H7 (cell line): ENCODE measurements at regions not wholly inside any gene's neighbourhood (a gene's known extent, or its start where the extent isn't known, plus 50 kb on each side); places are given as distances from the start of the nearest gene placed in this dataset.

Experiments used
- DNase-seq: peaks from one replicate; pipeline ENCODE4 v3.0.0; 2012
- H3K27me3 ChIP-seq: 2 replicates; pipeline ENCODE4 v1.6.0; 2011; ENCODE audit warnings: mild to moderate bottlenecking, low read length; ENCODE audit not compliant: control insufficient read depth, insufficient read depth
- H3K36me3 ChIP-seq: replicated peaks from 2 replicates; pipeline ENCODE4 v1.5.1; 2011; ENCODE audit warnings: low read length; ENCODE audit not compliant: control insufficient read depth, insufficient read depth
- H3K4me3 ChIP-seq: 2 replicates; pipeline ENCODE4 v1.5.1; 2011; ENCODE audit warnings: low read depth, mild to moderate bottlenecking, control low read depth, low read length, moderate library complexity; ENCODE audit not compliant: insufficient read depth

DNA sequence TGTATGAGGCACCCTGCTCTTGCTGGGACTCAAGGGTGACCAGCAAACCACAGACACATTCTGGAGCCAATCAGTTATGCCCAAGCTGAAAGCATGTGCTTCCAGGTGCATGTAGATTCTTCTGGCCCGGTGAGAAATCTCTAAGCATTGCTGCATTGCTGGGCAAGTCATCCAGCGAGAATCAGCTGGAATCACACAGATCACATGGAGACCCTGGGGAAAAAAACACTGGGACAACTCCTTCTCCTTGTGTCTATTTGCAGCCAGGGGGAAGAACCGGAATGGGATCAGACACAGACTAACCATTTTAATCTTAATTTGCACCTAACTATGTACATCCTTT, 119.7 kb upstream of the KLF7 start:
- no peaks in the 10 kb centered on the region for H3K27me3 ChIP-seq
- H3K36me3 ChIP-seq: no peaks in the 10 kb centered on the region
- no peak overlapping the region for H3K4me3 ChIP-seq
- no peak for DNase-seq

DNA sequence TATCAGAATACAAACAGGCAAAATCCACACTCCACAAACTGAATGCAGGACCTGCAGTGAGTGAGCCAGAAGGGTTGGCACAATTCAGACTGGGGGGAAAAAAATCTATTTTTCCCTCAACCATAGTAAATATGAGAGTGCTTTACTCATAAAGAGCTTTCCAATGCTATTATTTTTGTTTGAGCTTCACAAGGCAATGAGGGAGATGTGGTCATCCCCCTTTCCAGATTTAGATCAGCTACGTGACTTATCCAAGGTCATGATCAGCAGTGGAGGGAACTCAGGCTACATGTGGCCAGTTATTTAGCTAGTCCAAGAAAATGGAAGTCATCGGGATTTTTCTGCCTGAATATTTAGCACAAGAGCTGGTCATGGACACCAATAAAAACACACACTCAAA, 120.4 kb upstream of the KLF7 start:
- Histone ChIP-seq H3K27me3 (no peaks in the 10 kb centered on the region), H3K4me3 (no peak overlapping the region), H3K36me3 (no peaks in the 10 kb centered on the region)
- DNase-seq: no peak

DNA sequence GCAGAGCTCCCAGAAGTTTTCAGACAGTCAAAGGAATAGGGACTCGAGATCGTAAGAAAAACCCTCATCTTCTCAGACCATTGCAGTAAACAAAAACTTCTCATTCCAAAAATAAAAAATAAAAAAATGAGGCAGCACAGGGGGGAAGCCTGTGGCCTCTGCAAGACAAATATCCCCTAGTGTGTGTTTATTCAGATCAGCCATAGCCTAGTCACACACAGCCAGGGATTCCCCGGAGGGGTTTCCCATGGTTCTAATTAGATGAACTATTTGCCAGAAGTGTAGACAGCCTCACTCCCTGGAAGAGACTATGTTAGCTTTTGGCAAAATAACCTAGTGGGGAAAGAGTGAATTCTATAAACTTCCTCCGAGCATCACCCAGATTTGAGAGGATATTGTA, 122.9 kb upstream of the KLF7 start:
- Histone ChIP-seq H3K27me3 (no peaks in the 10 kb centered on the region), H3K4me3 (no peak overlapping the region), H3K36me3 (no peaks in the 10 kb centered on the region)
- DNase-seq: no peak

DNA sequence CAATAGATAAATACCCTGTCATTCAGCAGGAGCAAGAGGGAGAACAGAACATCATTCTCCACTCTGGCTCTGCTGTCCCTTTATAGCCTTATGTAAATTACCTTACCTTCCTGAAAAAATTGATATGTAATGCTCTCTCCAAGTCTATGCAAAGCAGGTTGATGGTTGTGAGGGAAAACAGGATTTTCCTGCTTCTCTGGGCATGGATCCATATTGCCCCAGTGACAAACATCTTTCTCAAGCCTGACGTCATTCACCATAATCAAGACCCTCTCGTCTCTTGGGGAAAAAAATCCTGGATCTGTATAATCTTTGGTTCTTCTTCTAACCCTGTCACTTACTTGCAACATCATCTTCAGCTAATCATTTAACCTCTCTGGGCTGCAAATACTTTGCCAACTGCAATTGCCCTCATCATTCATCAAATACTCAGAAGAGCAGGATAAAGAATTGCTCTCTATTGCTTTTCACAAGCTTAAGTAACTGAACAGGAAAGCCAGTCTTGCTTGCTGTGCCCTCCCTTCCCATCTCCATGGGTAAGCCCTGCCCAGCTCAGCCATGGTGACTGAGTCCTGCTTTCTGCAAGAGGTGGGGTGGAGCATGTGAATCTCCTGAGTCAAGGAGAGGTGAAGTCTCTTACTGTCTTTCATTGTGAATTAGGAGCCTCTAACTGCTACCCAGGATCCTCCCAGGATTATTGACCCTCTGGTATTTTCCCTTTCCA, 123.7 kb upstream of the KLF7 start:
- Histone ChIP-seq H3K27me3 (no peaks in the 10 kb centered on the region), H3K36me3 (no peaks in the 10 kb centered on the region), H3K4me3 (no peak overlapping the region)
- no peak for DNase-seq

DNA sequence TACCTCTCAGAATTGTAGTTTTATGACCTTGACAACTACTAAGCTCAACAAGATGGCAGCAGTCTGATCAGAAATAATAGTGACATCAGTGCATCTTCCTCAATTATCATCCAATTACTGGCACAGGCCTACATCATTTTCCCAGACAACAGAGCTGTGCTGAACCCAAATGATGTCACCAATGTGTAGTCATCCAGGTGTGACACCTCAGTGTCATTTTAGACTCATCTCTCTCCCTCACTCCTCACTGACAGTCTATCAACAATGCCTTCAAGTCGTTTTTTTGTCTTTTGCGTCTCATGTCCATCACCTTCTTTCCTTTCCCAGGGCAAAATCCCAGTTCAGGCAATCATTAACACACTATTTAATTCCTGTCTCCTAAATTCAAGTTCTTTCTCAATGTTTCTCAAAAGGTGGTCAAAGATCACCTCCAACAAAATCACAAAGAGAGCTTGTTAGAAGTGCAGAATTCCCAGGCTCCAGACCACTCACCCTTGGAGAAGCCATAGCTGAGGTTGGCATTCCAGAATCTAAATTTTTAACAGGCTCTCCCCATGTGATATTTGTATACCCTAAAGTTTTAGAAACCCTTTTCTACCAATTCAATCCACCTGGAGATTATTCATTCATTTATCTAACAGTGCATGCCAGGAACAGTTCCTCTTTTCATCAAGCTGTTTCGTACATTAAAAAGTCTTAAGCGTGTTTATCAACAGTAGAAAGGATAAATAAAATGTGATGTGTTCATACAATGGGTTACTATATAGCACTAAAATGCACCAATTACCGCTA, 125.3 kb upstream of the KLF7 start:
- H3K27me3 ChIP-seq: no peaks in the 10 kb centered on the region
- H3K4me3 ChIP-seq: no peak overlapping the region
- DNase-seq: no peak
- no peaks in the 10 kb centered on the region for H3K36me3 ChIP-seq

DNA sequence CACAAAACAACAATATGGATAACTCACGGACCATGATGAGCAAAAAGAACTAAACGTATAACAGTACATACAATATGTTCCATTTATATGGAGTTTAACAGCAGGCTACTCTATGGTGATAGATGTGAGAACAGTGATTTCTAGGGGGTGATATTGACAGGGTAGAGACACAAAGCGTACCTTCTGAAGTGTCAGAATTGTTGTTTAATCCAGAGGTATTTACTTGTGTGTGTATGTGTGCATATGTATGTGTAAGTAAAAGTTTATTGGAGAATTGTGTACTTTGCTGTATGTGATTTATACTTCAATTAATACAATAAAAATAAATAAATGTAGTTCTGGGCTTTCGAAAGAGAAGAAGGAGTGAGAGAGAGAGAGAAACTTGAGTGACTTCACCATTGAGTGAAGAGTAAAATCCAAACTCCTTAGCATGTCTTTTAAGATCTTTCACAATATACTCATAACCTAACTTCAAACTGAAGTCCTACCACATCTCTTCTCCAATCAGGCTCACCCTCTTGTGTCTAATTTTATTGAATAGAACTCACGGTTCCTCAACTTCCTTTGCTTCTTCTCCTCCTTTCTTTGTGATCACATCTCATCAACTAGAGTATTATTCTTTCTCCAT, 126.0 kb upstream of the KLF7 start:
- Histone ChIP-seq H3K4me3 (no peak overlapping the region), H3K36me3 (no peaks in the 10 kb centered on the region), H3K27me3 (no peaks in the 10 kb centered on the region)
- no peak for DNase-seq

DNA sequence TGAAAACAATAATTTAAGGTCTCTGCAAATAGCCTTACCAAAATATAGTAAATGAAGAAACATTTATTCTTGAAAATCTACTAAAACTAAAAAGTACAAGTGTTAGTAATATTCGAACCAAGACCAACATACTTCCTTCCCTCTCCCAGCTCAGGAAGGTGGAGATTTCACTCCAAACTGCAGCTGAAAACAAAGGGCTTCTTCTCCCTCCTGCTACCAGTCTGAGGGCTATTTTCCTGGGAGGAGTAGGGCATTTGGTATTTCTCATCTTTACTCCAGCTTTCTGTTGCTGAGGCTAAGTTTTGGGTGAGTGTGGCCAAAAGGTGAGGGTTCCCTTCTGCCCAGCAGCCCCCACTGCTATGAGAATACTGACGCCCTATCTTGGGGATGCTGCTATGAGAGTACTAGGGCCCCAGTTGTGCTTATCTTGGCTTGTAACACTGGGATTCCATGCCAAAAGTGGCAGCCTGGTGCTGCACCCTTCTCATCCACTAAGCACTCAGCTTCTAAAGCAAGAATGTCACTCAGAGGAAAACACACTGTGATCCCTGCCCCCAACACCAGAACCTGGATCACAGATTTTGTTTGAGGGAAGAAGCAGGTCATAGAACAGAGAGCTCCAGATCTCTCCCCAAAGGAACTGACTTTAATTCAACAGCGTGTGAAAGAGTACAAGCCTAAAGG, 130.7 kb upstream of the KLF7 start:
- Histone ChIP-seq H3K4me3 (no peak overlapping the region), H3K36me3 (no peaks in the 10 kb centered on the region), H3K27me3 (no peaks in the 10 kb centered on the region)
- DNase-seq: no peak

DNA sequence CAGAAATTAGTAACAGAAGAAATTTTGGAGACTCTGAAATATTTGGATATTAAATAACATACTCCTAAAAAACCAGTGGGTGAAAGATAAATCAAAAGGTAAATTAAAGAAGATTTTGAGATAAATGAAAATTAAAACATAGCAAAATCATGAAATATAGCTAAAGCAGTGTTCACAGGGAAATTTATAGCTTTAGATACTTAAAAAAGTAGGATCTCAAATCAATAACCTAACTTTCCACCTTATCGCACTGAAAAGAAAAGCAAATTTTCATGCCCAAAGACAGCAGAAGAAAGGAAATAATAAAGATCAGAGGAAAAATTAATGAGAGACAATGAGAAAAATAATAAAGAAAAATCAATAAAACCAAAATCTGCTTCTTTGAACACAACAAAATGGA, 135.1 kb upstream of the KLF7 start:
- no peak for DNase-seq
- no peaks in the 10 kb centered on the region for H3K27me3 ChIP-seq

DNA sequence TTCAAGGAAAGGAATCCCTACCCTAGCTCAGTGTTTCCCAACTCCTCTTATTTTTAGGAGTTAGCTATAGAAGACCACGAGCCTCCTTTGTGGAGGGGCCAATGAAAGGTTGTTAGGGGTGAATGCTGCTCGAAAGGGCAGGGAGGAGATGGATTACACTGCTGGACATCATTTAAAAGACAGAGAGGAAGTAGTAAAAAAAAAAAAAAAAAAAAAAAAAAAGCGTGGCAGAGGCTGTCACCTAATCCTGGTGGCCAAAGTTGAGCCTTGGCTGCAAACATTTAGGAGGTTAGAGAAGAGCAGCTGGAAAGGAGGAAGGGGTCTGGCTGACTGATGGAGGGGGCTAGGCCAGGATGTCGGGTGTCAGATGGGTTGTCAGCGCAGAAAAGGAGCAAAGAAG, 139.0 kb upstream of the KLF7 start:
- Histone ChIP-seq H3K36me3 (no peaks in the 10 kb centered on the region), H3K4me3 (no peak overlapping the region), H3K27me3 (no peaks in the 10 kb centered on the region)
- no peak for DNase-seq

More for the DNA sequence above, 135.1 kb upstream of the KLF7 start:
- H3K36me3 ChIP-seq: no peaks in the 10 kb centered on the region
- no peak overlapping the region for H3K4me3 ChIP-seq

DNA sequence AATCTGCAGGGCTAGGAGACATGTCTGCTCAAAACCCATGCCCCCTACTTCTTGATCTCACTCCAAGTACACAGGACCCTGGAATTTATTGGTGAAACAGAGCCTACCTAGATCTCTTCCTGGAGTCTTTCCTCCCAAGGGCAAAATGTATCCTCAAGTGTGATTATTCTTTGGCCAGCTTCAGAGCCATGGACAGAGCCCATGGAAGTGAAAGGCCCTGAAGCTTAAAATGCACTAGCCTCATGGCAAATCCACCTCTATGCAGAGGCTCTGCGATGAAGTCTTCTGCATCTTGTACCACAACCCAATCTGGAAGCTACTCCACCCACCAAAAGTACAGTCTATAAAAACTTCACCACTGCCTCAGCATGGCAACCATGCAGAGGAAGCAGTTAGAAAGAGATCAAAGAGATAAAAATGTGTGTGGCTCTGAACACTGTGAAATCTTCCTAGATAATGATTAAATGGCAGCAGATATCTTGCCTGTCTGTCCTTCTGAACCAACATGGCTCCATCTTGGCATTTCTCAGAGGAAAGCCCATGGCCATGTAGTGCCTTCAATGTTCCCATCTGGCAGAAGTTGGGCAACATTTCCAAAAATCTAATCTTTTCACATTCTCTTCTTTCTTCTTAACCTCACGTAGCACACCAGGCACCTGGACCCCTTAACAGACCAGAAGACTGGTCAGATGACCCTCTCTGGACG, 142.9 kb upstream of the KLF7 start:
- no peak for DNase-seq
- H3K4me3 ChIP-seq: no peak overlapping the region
- no peaks in the 10 kb centered on the region for H3K36me3 ChIP-seq
- H3K27me3 ChIP-seq: no peaks in the 10 kb centered on the region

DNA sequence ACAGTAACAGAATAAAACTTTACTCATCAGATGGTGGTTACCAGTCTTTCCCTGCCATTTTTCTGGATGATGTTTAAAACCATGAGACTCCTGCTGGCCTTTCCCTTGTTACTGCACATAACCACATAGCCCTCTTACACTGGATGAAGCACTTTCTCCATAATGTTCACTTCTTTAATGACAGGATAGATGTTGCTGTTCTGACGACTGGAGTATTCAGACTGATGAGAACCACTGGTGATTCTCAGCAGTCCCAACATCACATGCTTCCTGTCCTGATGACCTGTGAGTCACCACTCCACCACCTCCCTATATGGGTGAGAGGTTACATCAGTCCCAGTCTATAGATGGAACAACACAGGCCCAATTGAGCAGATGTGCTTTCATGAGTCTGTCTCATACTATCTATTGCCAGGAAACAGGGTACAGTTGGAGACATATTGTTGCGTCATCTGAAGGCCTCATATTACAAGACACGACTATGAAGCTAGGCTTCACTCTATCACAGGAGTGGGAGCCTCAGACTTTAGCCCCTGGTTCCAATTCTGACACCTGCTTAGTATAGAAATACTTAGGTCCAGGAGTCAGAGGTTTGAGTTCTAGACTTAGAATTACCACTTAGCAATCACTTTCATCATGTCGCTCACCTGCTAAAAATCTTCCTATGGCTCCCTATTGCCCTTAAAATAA, 145.7 kb upstream of the KLF7 start:
- Histone ChIP-seq H3K4me3 (no peak overlapping the region), H3K27me3 (no peaks in the 10 kb centered on the region), H3K36me3 (no peaks in the 10 kb centered on the region)
- DNase-seq: no peak

DNA sequence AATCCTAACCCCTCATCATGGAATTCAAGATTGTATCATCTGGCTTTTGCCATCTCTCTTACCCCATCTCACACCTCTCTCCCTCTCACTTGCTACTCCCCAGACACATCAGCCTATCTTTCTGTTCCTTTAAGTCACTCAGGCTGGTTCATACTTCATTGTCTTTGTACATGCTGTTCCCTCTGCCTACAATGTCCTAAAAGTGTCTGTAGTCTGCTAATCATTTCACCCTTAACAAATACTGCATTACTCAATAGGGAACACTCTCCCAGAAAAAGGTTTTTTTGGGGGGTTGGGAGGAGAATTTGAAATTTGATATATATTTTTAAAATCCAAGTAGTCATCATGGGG, 146.2 kb upstream of the KLF7 start:
- Histone ChIP-seq H3K36me3 (no peaks in the 10 kb centered on the region), H3K4me3 (no peak overlapping the region), H3K27me3 (no peaks in the 10 kb centered on the region)
- no peak for DNase-seq

DNA sequence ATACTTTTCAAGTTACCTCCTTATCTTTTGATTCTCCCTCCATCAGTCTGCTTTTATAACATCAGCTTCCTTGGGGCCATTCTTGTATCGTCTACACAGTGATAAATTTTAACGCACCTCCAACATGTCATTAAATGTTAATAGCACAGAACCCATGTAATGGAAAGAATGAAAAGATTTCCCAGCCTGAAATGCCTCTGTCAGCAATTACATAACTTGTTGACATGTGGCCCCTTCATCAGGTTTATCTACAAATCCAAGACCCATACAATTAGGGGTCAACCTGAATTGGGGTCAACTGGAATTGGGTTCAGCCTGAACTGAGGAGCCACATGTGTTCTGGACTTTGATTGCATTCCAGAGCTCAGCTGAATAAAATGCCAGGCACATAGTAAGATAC, 148.2 kb upstream of the KLF7 start:
- Histone ChIP-seq H3K4me3 (no peak overlapping the region), H3K36me3 (no peaks in the 10 kb centered on the region), H3K27me3 (no peaks in the 10 kb centered on the region)
- no peak for DNase-seq

DNA sequence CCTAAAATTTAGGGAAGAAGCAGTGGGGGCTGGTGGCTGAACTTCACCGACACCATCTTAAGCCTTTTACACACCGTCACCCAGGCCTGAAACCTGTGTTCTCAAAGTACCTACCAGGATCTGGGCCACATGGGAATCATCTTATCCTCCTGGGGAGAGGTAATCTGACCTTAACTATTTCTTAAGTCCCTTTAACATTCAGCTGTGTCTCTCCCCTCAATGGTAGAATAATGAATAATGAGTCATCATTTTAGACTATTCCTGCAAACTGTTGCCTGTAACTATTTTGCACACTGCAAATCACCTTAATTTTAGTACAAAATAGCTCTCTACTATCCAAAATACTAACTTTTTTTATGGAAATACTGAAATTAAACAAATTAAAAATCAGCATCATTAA, 149.4 kb upstream of the KLF7 start:
- no peak for DNase-seq
- Histone ChIP-seq H3K27me3 (no peaks in the 10 kb centered on the region), H3K4me3 (no peak overlapping the region), H3K36me3 (no peaks in the 10 kb centered on the region)
